ENCODE measurements at regions not wholly inside any gene's neighbourhood (a gene's known extent, or its start where the extent isn't known, plus 50 kb on each side); places are given as distances from the start of the nearest gene placed in this dataset.

DNA sequence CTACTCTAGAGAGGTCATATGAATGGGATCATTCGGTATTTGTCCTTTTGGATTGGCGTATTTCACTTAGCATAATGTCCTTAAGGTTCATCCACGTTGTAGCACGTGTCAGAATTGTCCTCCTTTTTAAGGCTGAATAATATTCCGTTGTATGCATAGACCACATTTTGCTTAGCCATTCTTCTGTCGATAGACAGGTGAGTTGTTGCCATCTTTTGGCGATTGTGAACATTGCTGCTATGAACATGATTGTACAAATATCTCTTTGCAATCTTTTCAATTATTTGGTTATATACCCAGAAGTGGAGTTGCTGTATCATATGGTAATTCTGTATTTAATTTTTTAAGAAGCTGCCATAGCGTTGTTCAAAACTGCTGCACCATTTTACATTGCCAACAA lies 52.4 kb upstream of the GOLGA8J start:
- TF ChIP-seq, protein P1, sequence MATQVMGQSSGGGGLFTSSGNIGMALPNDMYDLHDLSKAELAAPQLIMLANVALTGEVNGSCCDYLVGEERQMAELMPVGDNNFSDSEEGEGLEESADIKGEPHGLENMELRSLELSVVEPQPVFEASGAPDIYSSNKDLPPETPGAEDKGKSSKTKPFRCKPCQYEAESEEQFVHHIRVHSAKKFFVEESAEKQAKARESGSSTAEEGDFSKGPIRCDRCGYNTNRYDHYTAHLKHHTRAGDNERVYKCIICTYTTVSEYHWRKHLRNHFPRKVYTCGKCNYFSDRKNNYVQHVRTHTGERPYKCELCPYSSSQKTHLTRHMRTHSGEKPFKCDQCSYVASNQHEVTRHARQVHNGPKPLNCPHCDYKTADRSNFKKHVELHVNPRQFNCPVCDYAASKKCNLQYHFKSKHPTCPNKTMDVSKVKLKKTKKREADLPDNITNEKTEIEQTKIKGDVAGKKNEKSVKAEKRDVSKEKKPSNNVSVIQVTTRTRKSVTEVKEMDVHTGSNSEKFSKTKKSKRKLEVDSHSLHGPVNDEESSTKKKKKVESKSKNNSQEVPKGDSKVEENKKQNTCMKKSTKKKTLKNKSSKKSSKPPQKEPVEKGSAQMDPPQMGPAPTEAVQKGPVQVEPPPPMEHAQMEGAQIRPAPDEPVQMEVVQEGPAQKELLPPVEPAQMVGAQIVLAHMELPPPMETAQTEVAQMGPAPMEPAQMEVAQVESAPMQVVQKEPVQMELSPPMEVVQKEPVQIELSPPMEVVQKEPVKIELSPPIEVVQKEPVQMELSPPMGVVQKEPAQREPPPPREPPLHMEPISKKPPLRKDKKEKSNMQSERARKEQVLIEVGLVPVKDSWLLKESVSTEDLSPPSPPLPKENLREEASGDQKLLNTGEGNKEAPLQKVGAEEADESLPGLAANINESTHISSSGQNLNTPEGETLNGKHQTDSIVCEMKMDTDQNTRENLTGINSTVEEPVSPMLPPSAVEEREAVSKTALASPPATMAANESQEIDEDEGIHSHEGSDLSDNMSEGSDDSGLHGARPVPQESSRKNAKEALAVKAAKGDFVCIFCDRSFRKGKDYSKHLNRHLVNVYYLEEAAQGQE (IDR thresholded peaks at IDR 0.05; ENCODE audit: low read depth): no peak
- TF ChIP-seq YY1 (IDR thresholded peaks at IDR 0.05; ENCODE audit: low read depth): no peak
- TF ChIP-seq EP300 (IDR thresholded peaks at IDR 0.05; ENCODE audit: borderline replicate concordance): no peak
- TF ChIP-seq, protein P2, sequence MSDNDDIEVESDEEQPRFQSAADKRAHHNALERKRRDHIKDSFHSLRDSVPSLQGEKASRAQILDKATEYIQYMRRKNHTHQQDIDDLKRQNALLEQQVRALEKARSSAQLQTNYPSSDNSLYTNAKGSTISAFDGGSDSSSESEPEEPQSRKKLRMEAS (IDR thresholded peaks at IDR 0.05): no peak
- no peak for TF ChIP-seq CEBPB (IDR thresholded peaks at IDR 0.05)
- TF ChIP-seq TAF1 (IDR thresholded peaks at IDR 0.05; ENCODE audit: low read depth): no peak
- no peak for TF ChIP-seq TEAD4 (IDR thresholded peaks at IDR 0.05)
- no peak for TF ChIP-seq ZBTB7A (IDR thresholded peaks at IDR 0.05; ENCODE audit: low read depth)

Data from Ishikawa (cell line).